ENCODE measurements at regions not wholly inside any gene's neighbourhood (a gene's known extent, or its start where the extent isn't known, plus 50 kb on each side); places are given as distances from the start of the nearest gene placed in this dataset.

DNA sequence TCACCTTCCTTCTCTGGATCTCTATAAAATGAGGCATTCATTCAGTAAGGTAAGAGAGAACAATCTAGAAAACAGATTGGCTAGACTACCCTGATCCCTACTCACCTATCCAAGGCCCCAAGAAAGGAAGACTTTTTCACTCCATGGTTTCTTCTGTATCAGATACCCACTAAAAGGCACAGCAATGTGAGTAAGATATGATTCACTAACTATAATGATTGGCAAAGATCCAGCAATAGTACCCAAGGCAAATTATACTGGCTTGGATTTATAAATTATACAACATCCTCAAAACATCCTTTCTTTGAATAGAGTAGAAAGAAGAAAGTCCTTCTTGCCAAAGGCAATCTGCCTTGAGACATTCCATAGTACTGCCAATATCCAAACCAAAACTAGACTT, 1432.0 kb upstream of the GOT2 start (continued):
- TF ChIP-seq, protein P1, sequence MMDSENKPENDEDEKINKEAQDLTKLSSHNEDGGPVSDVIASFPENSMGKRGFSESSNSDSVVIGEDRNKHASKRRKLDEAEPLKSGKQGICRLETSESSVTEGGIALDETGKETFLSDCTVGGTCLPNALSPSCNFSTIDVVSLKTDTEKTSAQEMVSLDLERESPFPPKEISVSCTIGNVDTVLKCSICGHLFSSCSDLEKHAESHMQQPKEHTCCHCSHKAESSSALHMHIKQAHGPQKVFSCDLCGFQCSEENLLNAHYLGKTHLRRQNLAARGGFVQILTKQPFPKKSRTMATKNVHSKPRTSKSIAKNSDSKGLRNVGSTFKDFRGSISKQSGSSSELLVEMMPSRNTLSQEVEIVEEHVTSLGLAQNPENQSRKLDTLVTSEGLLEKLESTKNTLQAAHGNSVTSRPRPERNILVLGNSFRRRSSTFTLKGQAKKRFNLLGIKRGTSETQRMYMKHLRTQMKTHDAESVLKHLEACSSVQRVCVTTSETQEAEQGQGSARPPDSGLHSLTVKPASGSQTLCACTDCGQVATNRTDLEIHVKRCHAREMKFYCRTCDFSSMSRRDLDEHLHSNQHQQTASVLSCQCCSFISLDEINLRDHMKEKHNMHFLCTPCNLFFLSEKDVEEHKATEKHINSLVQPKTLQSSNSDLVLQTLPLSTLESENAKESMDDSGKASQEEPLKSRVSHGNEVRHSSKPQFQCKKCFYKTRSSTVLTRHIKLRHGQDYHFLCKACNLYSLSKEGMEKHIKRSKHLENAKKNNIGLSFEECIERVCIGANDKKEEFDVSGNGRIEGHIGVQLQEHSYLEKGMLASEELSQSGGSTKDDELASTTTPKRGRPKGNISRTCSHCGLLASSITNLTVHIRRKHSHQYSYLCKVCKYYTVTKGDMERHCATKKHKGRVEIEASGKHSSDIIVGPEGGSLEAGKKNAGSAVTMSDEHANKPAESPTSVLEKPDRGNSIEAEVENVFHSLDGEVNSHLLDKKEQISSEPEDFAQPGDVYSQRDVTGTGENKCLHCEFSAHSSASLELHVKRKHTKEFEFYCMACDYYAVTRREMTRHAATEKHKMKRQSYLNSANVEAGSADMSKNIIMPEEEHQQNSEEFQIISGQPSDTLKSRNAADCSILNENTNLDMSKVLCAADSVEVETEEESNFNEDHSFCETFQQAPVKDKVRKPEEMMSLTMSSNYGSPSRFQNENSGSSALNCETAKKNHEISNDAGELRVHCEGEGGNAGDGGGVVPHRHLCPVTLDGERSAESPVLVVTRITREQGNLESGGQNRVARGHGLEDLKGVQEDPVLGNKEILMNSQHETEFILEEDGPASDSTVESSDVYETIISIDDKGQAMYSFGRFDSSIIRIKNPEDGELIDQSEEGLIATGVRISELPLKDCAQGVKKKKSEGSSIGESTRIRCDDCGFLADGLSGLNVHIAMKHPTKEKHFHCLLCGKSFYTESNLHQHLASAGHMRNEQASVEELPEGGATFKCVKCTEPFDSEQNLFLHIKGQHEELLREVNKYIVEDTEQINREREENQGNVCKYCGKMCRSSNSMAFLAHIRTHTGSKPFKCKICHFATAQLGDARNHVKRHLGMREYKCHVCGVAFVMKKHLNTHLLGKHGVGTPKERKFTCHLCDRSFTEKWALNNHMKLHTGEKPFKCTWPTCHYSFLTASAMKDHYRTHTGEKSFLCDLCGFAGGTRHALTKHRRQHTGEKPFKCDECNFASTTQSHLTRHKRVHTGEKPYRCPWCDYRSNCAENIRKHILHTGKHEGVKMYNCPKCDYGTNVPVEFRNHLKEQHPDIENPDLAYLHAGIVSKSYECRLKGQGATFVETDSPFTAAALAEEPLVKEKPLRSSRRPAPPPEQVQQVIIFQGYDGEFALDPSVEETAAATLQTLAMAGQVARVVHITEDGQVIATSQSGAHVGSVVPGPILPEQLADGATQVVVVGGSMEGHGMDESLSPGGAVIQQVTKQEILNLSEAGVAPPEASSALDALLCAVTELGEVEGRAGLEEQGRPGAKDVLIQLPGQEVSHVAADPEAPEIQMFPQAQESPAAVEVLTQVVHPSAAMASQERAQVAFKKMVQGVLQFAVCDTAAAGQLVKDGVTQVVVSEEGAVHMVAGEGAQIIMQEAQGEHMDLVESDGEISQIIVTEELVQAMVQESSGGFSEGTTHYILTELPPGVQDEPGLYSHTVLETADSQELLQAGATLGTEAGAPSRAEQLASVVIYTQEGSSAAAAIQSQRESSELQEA (IDR thresholded peaks at IDR 0.05; ENCODE audit: low read depth), result no peak
- TF ChIP-seq SREBF2 (CRISPR knock-in tag; IDR thresholded peaks at IDR 0.05), result no peak
- no peak for TF ChIP-seq PHF20 (IDR thresholded peaks at IDR 0.05; ENCODE audit: partially characterized antibody)
- TF ChIP-seq IFI16 (CRISPR knock-in tag; IDR thresholded peaks at IDR 0.05), result no peak
- no peak for TF ChIP-seq SLC30A9 (CRISPR knock-in tag; IDR thresholded peaks at IDR 0.05)
- TF ChIP-seq GTF2A2 (tag; IDR thresholded peaks at IDR 0.05), result no peak
